Suprapubic skin (tissue), 3 donors: ENCODE measurements at regions not wholly inside any gene's neighbourhood (a gene's known extent, or its start where the extent isn't known, plus 50 kb on each side); places are given as distances from the start of the nearest gene placed in this dataset.

ENCODE experiments used
- CTCF ChIP-seq, 2 donors: fragments of 200-600 bp in 1 of 2; fragments of 450-650 bp in 1 of 2; sonication (generic) in 1 of 2; IDR thresholded peaks; one replicate each; pipeline ENCODE4 v1.5.1; 2016 to 2019; ENCODE audit warnings: antibody characterized with exemption in 2 of 2, mild to moderate bottlenecking in 1 of 2, moderate library complexity in 1 of 2
- EP300 ChIP-seq: sonication (generic); formaldehyde crosslinking; IDR thresholded peaks from one replicate; pipeline ENCODE4 v1.6.1; 2017; ENCODE audit warnings: antibody characterized with exemption
- POLR2A ChIP-seq, 2 donors: fragments of 450-650 bp; IDR thresholded peaks; one replicate each; pipeline ENCODE4 v1.6.1; 2017; ENCODE audit warnings: antibody characterized with exemption in 2 of 2, mild to moderate bottlenecking in 2 of 2, moderate library complexity in 2 of 2

- no peak for TF ChIP-seq CTCF (IDR thresholded peaks at IDR 0.05)
- no peak for TF ChIP-seq EP300
- TF ChIP-seq POLR2A (IDR thresholded peaks at IDR 0.05), result no peak
Observed at GRCh38 chr11:70645537-70645936, 247.2 kb downstream of the CTTN start.
